CD14-positive monocyte (primary cell): ENCODE measurements at regions not wholly inside any gene's neighbourhood (a gene's known extent, or its start where the extent isn't known, plus 50 kb on each side); places are given as distances from the start of the nearest gene placed in this dataset.

Experiments
- DNase-seq, 3 donors: peaks; one replicate each; pipeline ENCODE4 v3.0.0-alpha.2; 2011 to 2022
- H2AFZ ChIP-seq: 2 replicates; pipeline ENCODE4 v1.6.0; 2012; ENCODE audit warnings: mild to moderate bottlenecking, low read depth, low read length, inconsistent platforms; ENCODE audit not compliant: insufficient read depth, poor library complexity, severe bottlenecking
- H3K27ac ChIP-seq, 2 donors: 1 replicate in 1 of 2; 2 replicates in 1 of 2; pipeline ENCODE4 v1.5.1; 2012 to 2013; ENCODE audit warnings: low read length in 2 of 2, control low read depth in 1 of 2, inconsistent platforms in 1 of 2, low read depth in 1 of 2, mild to moderate bottlenecking in 1 of 2
- H3K27me3 ChIP-seq, 2 donors: one replicate each; pipeline versions ENCODE4 v1.6.0 to v1.6.1; 2011 to 2013; ENCODE audit warnings: low read length in 2 of 2; ENCODE audit not compliant: control insufficient read depth in 2 of 2, insufficient read depth in 2 of 2
- H3K36me3 ChIP-seq, 2 donors: replicated peaks in 1 of 2; 1 replicate in 1 of 2; 2 replicates in 1 of 2; pipeline versions ENCODE4 v1.5.1 to v1.6.1; 2012 to 2013; ENCODE audit warnings: low read length in 2 of 2, control low read depth in 1 of 2, inconsistent platforms in 1 of 2, mild to moderate bottlenecking in 1 of 2; ENCODE audit not compliant: insufficient read depth in 2 of 2, control insufficient read depth in 1 of 2
- H3K4me1 ChIP-seq, 2 donors: 1 replicate in 1 of 2; 2 replicates in 1 of 2; pipeline versions ENCODE4 v1.5.1 to v1.6.1; 2012 to 2013; ENCODE audit warnings: low read length in 2 of 2, control low read depth in 1 of 2, inconsistent platforms in 1 of 2, mild to moderate bottlenecking in 1 of 2, moderate library complexity in 1 of 2; ENCODE audit not compliant: insufficient read depth in 2 of 2, control insufficient read depth in 1 of 2
- H3K4me2 ChIP-seq: replicated peaks from 2 replicates; pipeline ENCODE3; 2012; ENCODE audit warnings: low read length, moderate library complexity, mild to moderate bottlenecking; ENCODE audit not compliant: poor library complexity, severe bottlenecking; ENCODE audit errors: extremely low read depth
- H3K4me3 ChIP-seq, 3 experiments: fragments of 200-600 bp in 1 of 3; sonication (generic) in 1 of 3; replicated peaks in 1 of 3; 1 replicate in 2 of 3; 2 replicates in 1 of 3; pipeline ENCODE4 v1.5.1; 2011 to 2013; ENCODE audit warnings: low read length in 3 of 3, mild to moderate bottlenecking in 3 of 3, control low read depth in 2 of 3, low read depth in 2 of 3, inconsistent platforms in 1 of 3, moderate library complexity in 1 of 3
- H3K79me2 ChIP-seq: 2 replicates; pipeline ENCODE4 v1.6.0; 2012; ENCODE audit warnings: mild to moderate bottlenecking, control low read depth, inconsistent platforms, low read length, moderate library complexity; ENCODE audit not compliant: insufficient read depth
- H3K9ac ChIP-seq: 2 replicates; pipeline ENCODE4 v1.6.0; 2017; ENCODE audit warnings: low read length, mild to moderate bottlenecking; ENCODE audit not compliant: insufficient read depth, poor library complexity, severe bottlenecking
- H3K9me3 ChIP-seq, 2 donors: replicated peaks in 1 of 2; 1 replicate in 1 of 2; 2 replicates in 1 of 2; pipeline versions ENCODE4 v1.5.1 to v1.6.1; 2012 to 2013; ENCODE audit warnings: low read length in 2 of 2, control low read depth in 1 of 2; ENCODE audit not compliant: control insufficient read depth in 1 of 2, insufficient read depth in 1 of 2
- H4K20me1 ChIP-seq: 2 replicates; pipeline ENCODE4 v1.6.0; 2012; ENCODE audit warnings: mild to moderate bottlenecking, low read length, control low read depth, moderate library complexity; ENCODE audit not compliant: insufficient read depth
- H3K27ac Mint-ChIP-seq, 7 donors: one replicate each; pipeline ENCODE4 v1.8.0; 2020; ENCODE audit warnings: mild to moderate bottlenecking in 7 of 7, mixed read lengths in 7 of 7, moderate library complexity in 6 of 7, inconsistent platforms in 2 of 7
- H3K27me3 Mint-ChIP-seq, 3 donors: one replicate each; pipeline ENCODE4 v1.8.0; 2021 to 2022; ENCODE audit warnings: low read depth in 3 of 3, mild to moderate bottlenecking in 3 of 3, mixed read lengths in 3 of 3, moderate library complexity in 3 of 3, inconsistent platforms in 1 of 3
- H3K36me3 Mint-ChIP-seq, 2 donors: one replicate each; pipeline ENCODE4 v1.8.0; 2020; ENCODE audit warnings: mixed read lengths in 2 of 2, inconsistent platforms in 1 of 2, mild to moderate bottlenecking in 1 of 2
- H3K4me1 Mint-ChIP-seq: one replicate; pipeline ENCODE4 v1.8.0; 2020; ENCODE audit warnings: mild to moderate bottlenecking, mixed read lengths
- H3K4me3 Mint-ChIP-seq, 2 donors: one replicate each; pipeline ENCODE4 v1.8.0; 2020; ENCODE audit warnings: mild to moderate bottlenecking in 2 of 2, mixed read lengths in 2 of 2, moderate library complexity in 1 of 2
- H3K9me3 Mint-ChIP-seq, 7 donors: one replicate each; pipeline ENCODE4 v1.8.0; 2020 to 2022; ENCODE audit warnings: mixed read lengths in 7 of 7, mild to moderate bottlenecking in 6 of 7, moderate library complexity in 6 of 7, inconsistent platforms in 2 of 7
- CTCF ChIP-seq: fragments of 200-600 bp; IDR thresholded peaks from one replicate; pipeline ENCODE4 v1.8.0; 2022; ENCODE audit warnings: antibody characterized with exemption, mild to moderate bottlenecking
- WGBS: methylation state at CpG from one replicate; pipeline ENCODE4 v1.1.5; 2013; ENCODE audit warnings: missing lambda C conversion rate; ENCODE audit not compliant: insufficient coverage; 5-methylcytosine and 5-hydroxymethylcytosine counted together
- intact Hi-C, 2 donors: fragments of 100-400 bp; cut with micrococcal nuclease; formaldehyde crosslinking; loops; one replicate each; pipeline versions ENCODE4 v1.15.0 to v1.15.1; 2023

- H3K4me3 ChIP-seq: no peak overlapping the region
- no peaks in the 10 kb centered on the region for H3K36me3 ChIP-seq
- no peaks in the 10 kb centered on the region for H3K9me3 ChIP-seq
- Mint-ChIP-seq H3K36me3 (no peaks in the 10 kb centered on the region), H3K27ac (no peak overlapping the region), H3K9me3 (peaks cover 0 to 8% (median 1%) of the 10 kb centered on the region in 7 donors), H3K4me3 (no peak overlapping the region), H3K4me1 (no peaks in the 10 kb centered on the region), H3K27me3 (peaks cover 0 to 4% (median 3%) of the 10 kb centered on the region in 3 donors)
- no peak overlapping the region for H3K9ac ChIP-seq
- H3K4me1 ChIP-seq: no peaks in the 10 kb centered on the region
- TF ChIP-seq CTCF: no peak
- H3K27ac ChIP-seq: no peak overlapping the region
- no peak overlapping the region for H2AFZ ChIP-seq
- intact Hi-C loops: no loop called here
- no peak for DNase-seq
- WGBS: no CpG with 5 or more reads among the region's 1 CpG
- H4K20me1 ChIP-seq: no peaks in the 10 kb centered on the region
- no peak overlapping the region for H3K4me2 ChIP-seq
- no peaks in the 10 kb centered on the region for H3K79me2 ChIP-seq
- H3K27me3 ChIP-seq: no peaks in the 10 kb centered on the region
Observed at GRCh38 chr3:182357928-182358327, 435.4 kb upstream of the ATP11B start.

- DNase-seq: no peak
- peaks cover 0 to 8% (median 3%) of the 10 kb centered on the region in 7 donors for H3K9me3 Mint-ChIP-seq
- no peak for TF ChIP-seq CTCF
- no peak overlapping the region for H3K27ac Mint-ChIP-seq
- no peaks in the 10 kb centered on the region for H4K20me1 ChIP-seq
- H3K36me3 ChIP-seq: no peaks in the 10 kb centered on the region
- WGBS: 100% methylated on average over 1 of the region's 6 CpGs
- no peaks in the 10 kb centered on the region for H3K36me3 Mint-ChIP-seq
- H3K27ac ChIP-seq: no peak overlapping the region
- H3K9ac ChIP-seq: no peak overlapping the region
- H3K4me3 Mint-ChIP-seq: no peak overlapping the region
- no peaks in the 10 kb centered on the region for H3K9me3 ChIP-seq
- no peaks in the 10 kb centered on the region for H3K4me1 Mint-ChIP-seq
- no peak overlapping the region for H3K4me2 ChIP-seq
- no peak overlapping the region for H2AFZ ChIP-seq
- H3K27me3 Mint-ChIP-seq: peaks cover 0 to 4% (median 2%) of the 10 kb centered on the region in 3 donors
- intact Hi-C loops: no loop called here
- no peaks in the 10 kb centered on the region for H3K27me3 ChIP-seq
- H3K4me1 ChIP-seq: no peaks in the 10 kb centered on the region
- H3K79me2 ChIP-seq: no peaks in the 10 kb centered on the region
- H3K4me3 ChIP-seq: no peak overlapping the region
Observed at GRCh38 chr3:182364323-182364722, 429.0 kb upstream of the ATP11B start.
